Testis (tissue), 2 donors: ENCODE measurements at regions not wholly inside any gene's neighbourhood (a gene's known extent, or its start where the extent isn't known, plus 50 kb on each side); places are given as distances from the start of the nearest gene placed in this dataset.

ENCODE experiments used
- POLR2A ChIP-seq: fragments of 450-650 bp; IDR thresholded peaks from one replicate; pipeline ENCODE4 v1.6.1; 2017; ENCODE audit warnings: antibody characterized with exemption, mild to moderate bottlenecking, moderate library complexity
- TF ChIP-seq, protein P1 (sequence below), 3 experiments: fragments of 450-650 bp in 2 of 3; fragments of 200-600 bp in 1 of 3; sonication (generic) in 1 of 3; IDR thresholded peaks; one replicate each; pipeline ENCODE4 v1.5.1; 2016 to 2019; ENCODE audit warnings: antibody characterized with exemption in 3 of 3, mild to moderate bottlenecking in 2 of 3, moderate library complexity in 1 of 3

DNA sequence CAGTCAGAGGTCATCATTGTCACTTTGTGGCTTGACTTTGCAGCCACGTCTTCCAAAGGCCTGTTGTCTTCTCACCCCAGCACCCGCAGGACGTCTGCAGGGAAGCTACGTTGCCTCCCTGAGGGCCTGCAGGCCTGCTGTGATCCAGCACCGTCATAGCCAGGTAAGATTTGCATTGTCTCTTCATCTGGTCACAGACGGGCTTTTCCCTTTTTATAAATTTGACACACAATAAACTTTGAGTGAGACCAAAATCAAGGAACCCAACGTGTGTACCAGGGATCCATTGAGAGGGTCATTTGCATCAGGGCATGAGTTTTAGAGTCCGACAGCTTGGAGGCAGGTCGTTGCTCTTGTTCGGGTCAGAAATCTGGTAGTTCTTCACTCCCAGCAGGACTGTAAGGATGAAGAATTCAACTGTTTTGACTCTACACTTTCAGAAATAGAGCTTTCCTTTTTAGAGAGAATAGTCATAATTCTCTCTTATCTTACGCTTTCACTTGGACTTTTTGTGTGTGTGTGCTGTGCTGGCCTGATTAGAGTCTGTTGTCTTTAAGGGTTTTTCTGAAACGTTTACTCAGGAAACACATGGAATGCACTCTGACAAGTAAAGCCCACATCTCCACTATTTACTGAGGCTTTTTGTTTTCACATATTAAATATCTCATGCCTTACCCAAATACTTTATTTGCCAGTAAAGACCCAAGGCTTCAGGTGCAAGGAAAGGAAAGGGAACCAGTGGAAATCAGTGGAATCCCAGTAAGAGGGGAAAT lies 177.2 kb upstream of the TAB2 start:
- TF ChIP-seq, protein P1, sequence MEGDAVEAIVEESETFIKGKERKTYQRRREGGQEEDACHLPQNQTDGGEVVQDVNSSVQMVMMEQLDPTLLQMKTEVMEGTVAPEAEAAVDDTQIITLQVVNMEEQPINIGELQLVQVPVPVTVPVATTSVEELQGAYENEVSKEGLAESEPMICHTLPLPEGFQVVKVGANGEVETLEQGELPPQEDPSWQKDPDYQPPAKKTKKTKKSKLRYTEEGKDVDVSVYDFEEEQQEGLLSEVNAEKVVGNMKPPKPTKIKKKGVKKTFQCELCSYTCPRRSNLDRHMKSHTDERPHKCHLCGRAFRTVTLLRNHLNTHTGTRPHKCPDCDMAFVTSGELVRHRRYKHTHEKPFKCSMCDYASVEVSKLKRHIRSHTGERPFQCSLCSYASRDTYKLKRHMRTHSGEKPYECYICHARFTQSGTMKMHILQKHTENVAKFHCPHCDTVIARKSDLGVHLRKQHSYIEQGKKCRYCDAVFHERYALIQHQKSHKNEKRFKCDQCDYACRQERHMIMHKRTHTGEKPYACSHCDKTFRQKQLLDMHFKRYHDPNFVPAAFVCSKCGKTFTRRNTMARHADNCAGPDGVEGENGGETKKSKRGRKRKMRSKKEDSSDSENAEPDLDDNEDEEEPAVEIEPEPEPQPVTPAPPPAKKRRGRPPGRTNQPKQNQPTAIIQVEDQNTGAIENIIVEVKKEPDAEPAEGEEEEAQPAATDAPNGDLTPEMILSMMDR (IDR thresholded peaks at IDR 0.05): no peak
- no peak for TF ChIP-seq POLR2A
